Ovary (tissue), 7 donors: ENCODE measurements at regions not wholly inside any gene's neighbourhood (a gene's known extent, or its start where the extent isn't known, plus 50 kb on each side); places are given as distances from the start of the nearest gene placed in this dataset.

ENCODE experiments used
- DNase-seq, 5 donors: peaks; one replicate each; pipeline ENCODE4 v3.0.0-alpha.2; 2019 to 2020
- H3K27ac ChIP-seq, 2 donors: fragments of 200-600 bp; one replicate each; pipeline versions ENCODE4 v1.5.1 to v1.8.0; 2019 to 2022
- H3K27me3 ChIP-seq: fragments of 200-600 bp; one replicate; pipeline ENCODE4 v1.8.0; 2022
- H3K36me3 ChIP-seq: fragments of 200-600 bp; sonication (generic); one replicate; pipeline ENCODE4 v1.5.1; 2019
- H3K4me1 ChIP-seq: one replicate; pipeline ENCODE4 v1.8.1; 2013; ENCODE audit warnings: mild to moderate bottlenecking, moderate library complexity; ENCODE audit not compliant: insufficient read depth
- H3K4me3 ChIP-seq: fragments of 200-600 bp; sonication (generic); one replicate; pipeline ENCODE4 v1.5.1; 2017
- H3K9me3 ChIP-seq, 2 donors: fragments of 200-600 bp in 1 of 2; sonication (generic) in 1 of 2; one replicate each; pipeline versions ENCODE4 v1.5.1 to v1.8.1; 2013 to 2019; ENCODE audit warnings: mild to moderate bottlenecking in 1 of 2, moderate library complexity in 1 of 2
- CTCF ChIP-seq, 3 donors: fragments of 450-650 bp in 2 of 3; fragments of 200-600 bp in 1 of 3; IDR thresholded peaks; one replicate each; pipeline versions ENCODE4 v1.5.1 to v1.8.0; 2016 to 2022; ENCODE audit warnings: antibody characterized with exemption in 3 of 3, mild to moderate bottlenecking in 1 of 3
- EP300 ChIP-seq: sonication (generic); formaldehyde crosslinking; IDR thresholded peaks from one replicate; pipeline ENCODE4 v1.6.1; 2017; ENCODE audit warnings: antibody characterized with exemption
- POLR2A ChIP-seq: fragments of 450-650 bp; IDR thresholded peaks from one replicate; pipeline ENCODE4 v1.6.1; 2017; ENCODE audit warnings: antibody characterized with exemption, mild to moderate bottlenecking, moderate library complexity
- WGBS, 3 donors: extraction: QIAGEN DNeasy Blood & Tissue Kit in 1 of 3; methylation state at CpG; one replicate each; pipeline versions ENCODE4 v1.1.5 to v1.1.7; 2013 to 2017; 5-methylcytosine and 5-hydroxymethylcytosine counted together
- intact Hi-C, 4 donors: fragments of 100-400 bp; cut with DNase I; formaldehyde crosslinking; loops; one replicate each; pipeline versions ENCODE4 v1.11.0 to v1.15.1; 2022 to 2023
- donor health status: DM: no; HTN: no; CAD: no; lungs with moderate emphysema.
- donor health status: DM: no; HTN: no; CAD: no.
- donor health status: Bipolar disorder and iron deficiency.
- donor health status: DM: no; HTN: no; CAD: no.
- donor health status: DM: yes; HTN: yes; CAD: no.

DNA sequence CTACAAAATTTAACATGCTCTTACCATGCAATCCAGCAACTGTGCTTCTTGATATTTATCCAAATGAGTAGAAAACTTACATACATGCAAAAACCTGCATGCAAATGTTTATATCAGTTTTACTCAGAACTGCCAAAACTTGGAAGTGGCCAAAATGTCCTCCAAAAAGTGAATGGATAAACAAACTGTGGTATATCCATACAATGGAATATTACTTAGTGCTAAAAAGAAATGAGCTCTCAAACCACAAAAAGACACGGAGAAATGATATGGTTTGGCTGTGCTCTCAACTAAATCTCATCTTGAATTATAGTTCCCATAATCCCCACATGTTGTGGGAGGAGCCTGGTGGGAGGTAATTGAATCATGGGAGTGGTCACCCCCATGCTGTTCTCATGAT is 267.2 kb downstream of the ZEB2 start:
- Histone ChIP-seq H3K27me3 (no peaks in the 10 kb centered on the region), H3K4me3 (no peak overlapping the region), H3K9me3 (no peaks in the 10 kb centered on the region), H3K27ac (no peak overlapping the region), H3K36me3 (no peaks in the 10 kb centered on the region), H3K4me1 (no peaks in the 10 kb centered on the region)
- DNase-seq, result no peak
- no peak for TF ChIP-seq POLR2A
- TF ChIP-seq CTCF (IDR thresholded peaks at IDR 0.05), result no peak
- TF ChIP-seq EP300, result no peak
- WGBS, 3 donors, result 92 to 100% (median 92%) methylated on average over 1 of the region's 1 CpG
- intact Hi-C loops, result no loop called here

DNA sequence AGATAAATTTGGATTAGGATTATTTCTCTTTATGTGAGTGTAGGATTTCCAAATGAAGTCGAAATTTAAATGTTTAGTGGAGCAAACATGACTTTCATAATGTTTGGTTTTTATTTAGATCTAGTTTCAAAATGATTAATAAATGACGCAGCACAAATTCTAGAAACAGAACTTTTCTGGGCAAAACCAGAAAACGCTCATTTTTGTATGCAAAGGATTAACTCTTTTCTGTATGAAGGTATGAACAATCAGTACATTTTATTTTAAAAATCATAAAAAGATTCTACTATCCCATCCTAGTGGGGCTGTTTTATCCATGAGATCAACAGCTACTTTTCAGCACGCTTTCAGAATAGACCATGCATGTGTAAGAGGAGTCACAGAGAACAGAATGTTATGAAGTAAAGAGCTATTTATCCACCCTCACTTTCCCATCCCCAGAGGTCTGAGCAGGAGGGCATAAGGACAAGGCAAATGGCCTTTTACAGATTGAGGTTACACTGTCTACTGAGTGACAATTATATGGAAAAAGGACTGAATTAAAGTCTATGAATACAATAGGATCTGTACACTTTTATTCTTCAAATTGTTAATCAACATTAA is 270.8 kb downstream of the ZEB2 start:
- 89 to 91% (median 91%) methylated on average over 4 of the region's 4 CpGs for WGBS, 3 donors
- no peaks in the 10 kb centered on the region for H3K27me3 ChIP-seq
- no peaks in the 10 kb centered on the region for H3K4me1 ChIP-seq
- TF ChIP-seq POLR2A (no peak), EP300 (no peak), CTCF (IDR thresholded peaks at IDR 0.05) (no peak)
- no peak overlapping the region for H3K4me3 ChIP-seq
- DNase-seq, result no peak
- no peaks in the 10 kb centered on the region for H3K9me3 ChIP-seq
- no peak overlapping the region for H3K27ac ChIP-seq
- intact Hi-C loops, result no loop called here
- H3K36me3 ChIP-seq, result no peaks in the 10 kb centered on the region

DNA sequence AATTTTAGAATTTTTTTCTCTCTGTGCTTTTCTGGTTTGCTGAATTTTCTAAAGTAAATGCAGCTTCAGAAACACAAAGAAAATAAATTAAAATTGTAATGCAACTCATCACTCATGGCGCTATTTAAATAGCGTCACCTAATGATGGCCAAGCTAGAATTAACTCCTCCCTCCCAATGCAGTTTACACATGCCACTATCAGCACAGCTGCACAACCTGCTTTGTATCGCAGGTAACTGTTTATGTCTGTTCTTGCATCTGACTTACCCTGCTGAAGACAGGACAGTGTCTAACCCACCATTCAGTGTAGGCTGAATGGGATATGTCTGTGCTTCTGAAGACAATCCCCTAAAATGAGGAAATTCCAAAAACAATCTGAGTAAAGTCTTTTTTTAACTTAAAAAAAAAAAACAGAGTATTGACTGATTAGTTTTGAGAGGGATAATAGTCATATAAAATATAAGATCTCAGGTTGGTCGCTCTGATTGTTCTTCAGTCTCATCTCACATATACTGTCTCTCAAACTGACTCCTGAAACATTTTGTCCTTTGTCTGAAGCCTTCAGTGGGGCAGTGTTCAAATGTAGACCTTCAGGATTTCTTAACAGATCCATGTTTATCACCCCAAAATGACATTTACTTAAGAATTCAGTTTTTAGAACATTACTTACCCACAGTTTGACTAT is 271.4 kb downstream of the ZEB2 start:
- no peak overlapping the region for H3K4me3 ChIP-seq
- no peak for TF ChIP-seq EP300
- TF ChIP-seq CTCF (IDR thresholded peaks at IDR 0.05), result no peak
- no peak for TF ChIP-seq POLR2A
- H3K27ac ChIP-seq, result no peak overlapping the region
- intact Hi-C loops, result no loop called here
- H3K9me3 ChIP-seq, result no peaks in the 10 kb centered on the region
- no peak for DNase-seq
- no peaks in the 10 kb centered on the region for H3K36me3 ChIP-seq
- no peaks in the 10 kb centered on the region for H3K4me1 ChIP-seq
- 96 to 98% (median 96%) methylated on average over 4 of the region's 4 CpGs for WGBS, 3 donors
- H3K27me3 ChIP-seq, result no peaks in the 10 kb centered on the region

GRCh38 chr2:144244938-144245337 is 275.0 kb downstream of the ZEB2 start:
- Histone ChIP-seq H3K4me1 (peaks cover 2% of the 10 kb centered on the region), H3K36me3 (no peaks in the 10 kb centered on the region), H3K9me3 (no peaks in the 10 kb centered on the region), H3K27ac (no peak overlapping the region), H3K4me3 (no peak overlapping the region), H3K27me3 (no peaks in the 10 kb centered on the region)
- TF ChIP-seq POLR2A (no peak), EP300 (no peak), CTCF (IDR thresholded peaks at IDR 0.05) (no peak)
- intact Hi-C loops, result no loop called here
- no peak for DNase-seq
